Skeletal muscle tissue (tissue), 3 donors: ENCODE measurements at regions not wholly inside any gene's neighbourhood (a gene's known extent, or its start where the extent isn't known, plus 50 kb on each side); places are given as distances from the start of the nearest gene placed in this dataset.

ENCODE experiments used
- H3K27ac ChIP-seq: one replicate; pipeline ENCODE4 v1.7.0; 2013; ENCODE audit warnings: mild to moderate bottlenecking, low read depth, low read length, inconsistent platforms
- H3K27me3 ChIP-seq, 3 donors: one replicate each; pipeline ENCODE4 v1.7.0; 2013; ENCODE audit warnings: low read length in 3 of 3; ENCODE audit not compliant: control insufficient read depth in 3 of 3, insufficient read depth in 3 of 3
- H3K36me3 ChIP-seq, 3 donors: one replicate each; pipeline ENCODE4 v1.7.0; 2013; ENCODE audit warnings: low read length in 3 of 3; ENCODE audit not compliant: control insufficient read depth in 3 of 3, insufficient read depth in 3 of 3
- H3K4me1 ChIP-seq, 3 donors: one replicate each; pipeline ENCODE4 v1.7.0; 2013; ENCODE audit warnings: low read length in 3 of 3, mild to moderate bottlenecking in 3 of 3; ENCODE audit not compliant: control insufficient read depth in 3 of 3, insufficient read depth in 3 of 3
- H3K4me3 ChIP-seq, 3 donors: one replicate each; pipeline ENCODE4 v1.7.0; 2013; ENCODE audit warnings: low read length in 3 of 3
- H3K9ac ChIP-seq, 3 donors: one replicate each; pipeline ENCODE4 v1.7.0; 2013; ENCODE audit warnings: low read length in 3 of 3, mild to moderate bottlenecking in 3 of 3, moderate library complexity in 2 of 3, low read depth in 1 of 3
- H3K9me3 ChIP-seq, 3 donors: one replicate each; pipeline ENCODE4 v1.7.0; 2013; ENCODE audit warnings: low read length in 3 of 3; ENCODE audit not compliant: control insufficient read depth in 3 of 3
- donor health status: Osteomylitis.

GRCh38 chr2:82307511-82307910 is 2003.0 kb upstream of the LRRTM1 start:
- no peaks in the 10 kb centered on the region for H3K36me3 ChIP-seq

GRCh38 chr2:82301506-82301905 is 1997.0 kb upstream of the LRRTM1 start:
- Histone ChIP-seq H3K27me3 (no peaks in the 10 kb centered on the region), H3K4me1 (no peaks in the 10 kb centered on the region), H3K4me3 (no peak overlapping the region), H3K9ac (no peak overlapping the region), H3K9me3 (peaks cover 0 to 2% (median 0%) of the 10 kb centered on the region in 3 donors), H3K27ac (no peak overlapping the region), H3K36me3 (no peaks in the 10 kb centered on the region)

More at GRCh38 chr2:82307511-82307910, 2003.0 kb upstream of the LRRTM1 start:
- no peak overlapping the region for H3K4me3 ChIP-seq
- H3K27me3 ChIP-seq: no peaks in the 10 kb centered on the region
- no peak overlapping the region for H3K27ac ChIP-seq
- H3K4me1 ChIP-seq: no peaks in the 10 kb centered on the region
- no peaks in the 10 kb centered on the region for H3K9me3 ChIP-seq
- no peak overlapping the region for H3K9ac ChIP-seq

- Histone ChIP-seq H3K27ac (no peak overlapping the region), H3K9me3 (no peaks in the 10 kb centered on the region), H3K36me3 (no peaks in the 10 kb centered on the region), H3K4me3 (no peak overlapping the region), H3K27me3 (no peaks in the 10 kb centered on the region), H3K9ac (no peak overlapping the region), H3K4me1 (no peaks in the 10 kb centered on the region)
Measured at GRCh38 chr2:82289446-82289845, 1984.9 kb upstream of the LRRTM1 start.

GRCh38 chr2:82283075-82283474 is 1978.5 kb upstream of the LRRTM1 start:
- Histone ChIP-seq H3K9me3 (no peaks in the 10 kb centered on the region), H3K4me1 (no peaks in the 10 kb centered on the region), H3K36me3 (no peaks in the 10 kb centered on the region), H3K9ac (no peak overlapping the region), H3K27me3 (no peaks in the 10 kb centered on the region), H3K27ac (no peak overlapping the region), H3K4me3 (no peak overlapping the region)

- Histone ChIP-seq H3K27me3 (no peaks in the 10 kb centered on the region), H3K4me1 (no peaks in the 10 kb centered on the region), H3K36me3 (no peaks in the 10 kb centered on the region), H3K9me3 (no peaks in the 10 kb centered on the region), H3K9ac (no peak overlapping the region), H3K27ac (no peak overlapping the region), H3K4me3 (no peak overlapping the region)
Measured at GRCh38 chr2:82282111-82282882, 1977.7 kb upstream of the LRRTM1 start.

- Histone ChIP-seq H3K4me1 (no peaks in the 10 kb centered on the region), H3K36me3 (no peaks in the 10 kb centered on the region), H3K9ac (no peak overlapping the region), H3K27me3 (no peaks in the 10 kb centered on the region), H3K4me3 (no peak overlapping the region), H3K27ac (no peak overlapping the region), H3K9me3 (no peaks in the 10 kb centered on the region)
Measured at GRCh38 chr2:82279367-82279766, 1974.8 kb upstream of the LRRTM1 start.

- Histone ChIP-seq H3K4me1 (no peaks in the 10 kb centered on the region), H3K9ac (no peak overlapping the region), H3K4me3 (no peak overlapping the region), H3K9me3 (no peaks in the 10 kb centered on the region), H3K27me3 (no peaks in the 10 kb centered on the region), H3K27ac (no peak overlapping the region), H3K36me3 (no peaks in the 10 kb centered on the region)
Measured at GRCh38 chr2:82278416-82278815, 1973.9 kb upstream of the LRRTM1 start.

- Histone ChIP-seq H3K36me3 (no peaks in the 10 kb centered on the region), H3K4me3 (no peak overlapping the region), H3K9ac (no peak overlapping the region), H3K9me3 (no peaks in the 10 kb centered on the region), H3K27me3 (no peaks in the 10 kb centered on the region), H3K27ac (no peak overlapping the region), H3K4me1 (no peaks in the 10 kb centered on the region)
Measured at GRCh38 chr2:82275599-82275998, 1971.0 kb upstream of the LRRTM1 start.

GRCh38 chr2:82268446-82268845 is 1963.9 kb upstream of the LRRTM1 start:
- H3K27me3 ChIP-seq: no peaks in the 10 kb centered on the region
- H3K9ac ChIP-seq: no peak overlapping the region
- H3K9me3 ChIP-seq: no peaks in the 10 kb centered on the region
- H3K27ac ChIP-seq: no peak overlapping the region
- no peaks in the 10 kb centered on the region for H3K36me3 ChIP-seq
- H3K4me1 ChIP-seq: no peaks in the 10 kb centered on the region
- H3K4me3 ChIP-seq: no peak overlapping the region

- H3K27me3 ChIP-seq: no peaks in the 10 kb centered on the region
- H3K36me3 ChIP-seq: no peaks in the 10 kb centered on the region
- H3K27ac ChIP-seq: no peak overlapping the region
- H3K4me3 ChIP-seq: no peak overlapping the region
- H3K4me1 ChIP-seq: no peaks in the 10 kb centered on the region
- peaks cover 0 to 2% (median 0%) of the 10 kb centered on the region in 3 donors for H3K9me3 ChIP-seq
- H3K9ac ChIP-seq: no peak overlapping the region
Measured at GRCh38 chr2:82260521-82260920, 1956.0 kb upstream of the LRRTM1 start.
